ENCODE measurements at regions not wholly inside any gene's neighbourhood (a gene's known extent, or its start where the extent isn't known, plus 50 kb on each side); places are given as distances from the start of the nearest gene placed in this dataset.

- no peak for TF ChIP-seq CTCF (IDR thresholded peaks at IDR 0.05)
- DNase-seq (ENCODE audit: low spot score): no peak
- no peak for ATAC-seq (ENCODE audit: low FRiP score)
Measured at GRCh38 chr2:75925331-75926024, 214.8 kb upstream of the GCFC2 start.

- ATAC-seq (ENCODE audit: low FRiP score): no peak
- no peak for DNase-seq (ENCODE audit: low spot score)
- no peak for TF ChIP-seq CTCF (IDR thresholded peaks at IDR 0.05)
Measured at GRCh38 chr2:75922191-75922590, 211.5 kb upstream of the GCFC2 start.

- no peak for TF ChIP-seq CTCF (IDR thresholded peaks at IDR 0.05)
- DNase-seq (ENCODE audit: low spot score) (no peak), ATAC-seq (ENCODE audit: low FRiP score) (no peak)
Measured at GRCh38 chr2:75920859-75921551, 210.3 kb upstream of the GCFC2 start.

- no peak for ATAC-seq (ENCODE audit: low FRiP score)
- TF ChIP-seq CTCF (IDR thresholded peaks at IDR 0.05): no peak
- no peak for DNase-seq (ENCODE audit: low spot score)
Measured at GRCh38 chr2:75915851-75916634, 205.3 kb upstream of the GCFC2 start.

GRCh38 chr2:75896779-75897366 lies 186.2 kb upstream of the GCFC2 start:
- ATAC-seq (ENCODE audit: low FRiP score): no peak
- DNase-seq (ENCODE audit: low spot score): no peak
- no peak for TF ChIP-seq CTCF (IDR thresholded peaks at IDR 0.05)

GRCh38 chr2:75894170-75894569 lies 183.5 kb upstream of the GCFC2 start:
- ATAC-seq (ENCODE audit: low FRiP score) (no peak), DNase-seq (ENCODE audit: low spot score) (no peak)
- no peak for TF ChIP-seq CTCF (IDR thresholded peaks at IDR 0.05)

Data from omental fat pad (tissue), 3 donors.